MG63 (cell line): ENCODE measurements at regions not wholly inside any gene's neighbourhood (a gene's known extent, or its start where the extent isn't known, plus 50 kb on each side); places are given as distances from the start of the nearest gene placed in this dataset.
"Not testable (repeated sequence)": the region's sequence is repeated elsewhere in the genome, so short reads cannot be mapped to it uniquely, and the experiment has no call there.

Source experiments
- DNase-seq: peaks from one replicate; pipeline ENCODE4 v3.0.0-alpha.2; 2020
- H3K27me3 ChIP-seq: fragments of 250-450 bp; sonication (Bioruptor Pico); 2 replicates; pipeline ENCODE4 v1.5.1; 2020; ENCODE audit warnings: mild to moderate bottlenecking, moderate library complexity
- H3K36me3 ChIP-seq: fragments of 250-450 bp; sonication (Bioruptor Pico); 2 replicates; pipeline ENCODE4 v1.5.1; 2020; ENCODE audit warnings: mild to moderate bottlenecking, moderate library complexity
- H3K4me3 ChIP-seq: fragments of 250-450 bp; sonication (Bioruptor Pico); 2 replicates; pipeline ENCODE4 v1.5.1; 2020; ENCODE audit warnings: mild to moderate bottlenecking, moderate library complexity
- H3K9me3 ChIP-seq: fragments of 250-450 bp; sonication (Bioruptor Pico); 2 replicates; pipeline ENCODE4 v1.5.1; 2020; ENCODE audit warnings: mild to moderate bottlenecking, moderate library complexity

- not testable (repeated sequence) for DNase-seq, H3K9me3 ChIP-seq, H3K27me3 ChIP-seq, H3K36me3 ChIP-seq, H3K4me3 ChIP-seq
Observed at GRCh38 chr2:94797235-94797634, 74.0 kb upstream of the TEKT4 start.
